H9 (cell line): ENCODE measurements at regions not wholly inside any gene's neighbourhood (a gene's known extent, or its start where the extent isn't known, plus 50 kb on each side); places are given as distances from the start of the nearest gene placed in this dataset.

Source experiments
- DNase-seq: peaks from one replicate; pipeline ENCODE4 v3.0.0-alpha.2; 2017
- H2AFZ ChIP-seq: one replicate; pipeline ENCODE4 v1.6.1; 2013; ENCODE audit warnings: mild to moderate bottlenecking, low read length, control low read depth, moderate library complexity
- H2AK5ac ChIP-seq: 2 replicates; pipeline ENCODE4 v1.6.1; 2013; ENCODE audit warnings: low read length, control low read depth, mixed read lengths; ENCODE audit not compliant: insufficient read length
- H2BK120ac ChIP-seq: one replicate; pipeline ENCODE4 v1.6.1; 2013; ENCODE audit warnings: low read depth, mild to moderate bottlenecking, low read length, control low read depth, inconsistent platforms; ENCODE audit not compliant: poor library complexity, severe bottlenecking
- H2BK12ac ChIP-seq: 2 replicates; pipeline ENCODE4 v1.6.1; 2013; ENCODE audit warnings: low read length, control low read depth, mixed read lengths, low read depth; ENCODE audit not compliant: insufficient read length
- H2BK15ac ChIP-seq: 2 replicates; pipeline ENCODE4 v1.6.1; 2013; ENCODE audit warnings: low read depth, low read length, control low read depth
- H2BK20ac ChIP-seq: one replicate; pipeline ENCODE4 v1.6.1; 2013; ENCODE audit warnings: low read depth, mild to moderate bottlenecking, low read length, control low read depth, inconsistent platforms; ENCODE audit not compliant: poor library complexity, severe bottlenecking
- H2BK5ac ChIP-seq: 2 replicates; pipeline ENCODE4 v1.6.1; 2013; ENCODE audit warnings: low read length, control low read depth, mixed read lengths; ENCODE audit not compliant: insufficient read length
- H3K14ac ChIP-seq: 2 replicates; pipeline ENCODE4 v1.6.1; 2013; ENCODE audit warnings: low read length, control low read depth; ENCODE audit not compliant: insufficient read depth
- H3K18ac ChIP-seq: 2 replicates; pipeline ENCODE4 v1.6.1; 2013; ENCODE audit warnings: low read depth, mild to moderate bottlenecking, mixed read lengths, low read length, control low read depth; ENCODE audit not compliant: insufficient read length
- H3K23ac ChIP-seq: 2 replicates; pipeline ENCODE4 v1.6.1; 2013; ENCODE audit warnings: low read length, control low read depth, mixed read lengths, low read depth; ENCODE audit not compliant: insufficient read length
- H3K23me2 ChIP-seq: 2 replicates; pipeline ENCODE4 v1.6.1; 2013; ENCODE audit warnings: low read depth, mild to moderate bottlenecking, mixed read lengths, low read length, control low read depth; ENCODE audit not compliant: insufficient read length, poor library complexity, severe bottlenecking
- H3K27ac ChIP-seq: 2 replicates; pipeline ENCODE4 v1.5.1; 2013; ENCODE audit warnings: low read length, control low read depth, mixed read lengths, low read depth; ENCODE audit not compliant: insufficient read length
- H3K27me3 ChIP-seq: 2 replicates; pipeline ENCODE4 v1.6.1; 2013; ENCODE audit warnings: low read length, control low read depth, inconsistent platforms; ENCODE audit not compliant: insufficient read depth
- H3K4ac ChIP-seq: 2 replicates; pipeline ENCODE4 v1.6.1; 2013; ENCODE audit warnings: low read depth, mild to moderate bottlenecking, control low read depth, inconsistent platforms, low read length, moderate library complexity
- H3K4me1 ChIP-seq: 2 replicates; pipeline ENCODE4 v1.6.1; 2013; ENCODE audit warnings: low read length, control low read depth, inconsistent platforms; ENCODE audit not compliant: insufficient read depth
- H3K4me2 ChIP-seq: 2 replicates; pipeline ENCODE4 v1.6.1; 2013; ENCODE audit warnings: low read length, control low read depth, mixed read lengths; ENCODE audit not compliant: insufficient read length, insufficient read depth
- H3K56ac ChIP-seq: 2 replicates; pipeline ENCODE4 v1.6.1; 2013; ENCODE audit warnings: low read depth, mild to moderate bottlenecking, mixed read lengths, low read length, control low read depth; ENCODE audit not compliant: insufficient read length
- H3K79me1 ChIP-seq: 2 replicates; pipeline ENCODE4 v1.6.1; 2013; ENCODE audit warnings: low read depth, mild to moderate bottlenecking, moderate library complexity, low read length, control low read depth, inconsistent platforms; ENCODE audit not compliant: insufficient read depth, poor library complexity, severe bottlenecking
- H3K79me2 ChIP-seq: 2 replicates; pipeline ENCODE4 v1.6.1; 2013; ENCODE audit warnings: low read length, control low read depth, inconsistent platforms; ENCODE audit not compliant: insufficient read depth
- H3K9ac ChIP-seq: 2 replicates; pipeline ENCODE4 v1.6.1; 2013; ENCODE audit warnings: low read length, control low read depth, mixed read lengths; ENCODE audit not compliant: insufficient read length; ENCODE audit errors: extremely low read depth
- H3K9me3 ChIP-seq: one replicate; pipeline ENCODE4 v1.6.1; 2013; ENCODE audit warnings: low read depth, low read length, inconsistent platforms; ENCODE audit not compliant: control insufficient read depth
- H3T11ph ChIP-seq: one replicate; pipeline ENCODE4 v1.6.1; 2013; ENCODE audit warnings: mild to moderate bottlenecking, low read length, control low read depth, inconsistent platforms
- H4K20me1 ChIP-seq: one replicate; pipeline ENCODE4 v1.6.1; 2013; ENCODE audit not compliant: control insufficient read depth, insufficient read length, insufficient read depth
- H4K5ac ChIP-seq: 2 replicates; pipeline ENCODE4 v1.6.1; 2013; ENCODE audit warnings: low read depth, mild to moderate bottlenecking, mixed read lengths, low read length, control low read depth; ENCODE audit not compliant: insufficient read length
- H4K8ac ChIP-seq: replicated peaks from 2 replicates; pipeline ENCODE4 v1.6.1; 2013; ENCODE audit warnings: low read length, control low read depth, mixed read lengths, low read depth; ENCODE audit not compliant: insufficient read length
- H4K91ac ChIP-seq: 2 replicates; pipeline ENCODE4 v1.6.1; 2013; ENCODE audit warnings: low read depth, mild to moderate bottlenecking, moderate library complexity, mixed read lengths, low read length, control low read depth; ENCODE audit not compliant: insufficient read length
- H3K27ac Mint-ChIP-seq, 3 experiments: 2 replicates in 2 of 3; 3 replicates in 1 of 3; pipeline ENCODE4 v1.8.0; 2020 to 2021; ENCODE audit warnings: mixed read lengths in 3 of 3, mild to moderate bottlenecking in 1 of 3, moderate library complexity in 1 of 3
- H3K27me3 Mint-ChIP-seq: 2 replicates; pipeline ENCODE4 v1.8.0; 2021; ENCODE audit warnings: low read depth, mild to moderate bottlenecking, moderate library complexity, mixed read lengths
- H3K36me3 Mint-ChIP-seq, 3 experiments: 2 replicates in 2 of 3; 3 replicates in 1 of 3; pipeline ENCODE4 v1.8.0; 2020 to 2021; ENCODE audit warnings: low read depth in 3 of 3, mixed read lengths in 3 of 3; ENCODE audit not compliant: insufficient read depth in 1 of 3
- H3K4me1 Mint-ChIP-seq, 2 experiments: 2 replicates each; pipeline ENCODE4 v1.8.0; 2020; ENCODE audit warnings: mixed read lengths in 2 of 2
- H3K4me3 Mint-ChIP-seq, 2 experiments: 2 replicates in 1 of 2; 3 replicates in 1 of 2; pipeline ENCODE4 v1.8.0; 2020 to 2021; ENCODE audit warnings: mild to moderate bottlenecking in 2 of 2, mixed read lengths in 2 of 2, moderate library complexity in 1 of 2
- H3K9me3 Mint-ChIP-seq, 2 experiments: 2 replicates in 1 of 2; 3 replicates in 1 of 2; pipeline ENCODE4 v1.8.0; 2020; ENCODE audit warnings: mild to moderate bottlenecking in 2 of 2, mixed read lengths in 2 of 2, moderate library complexity in 1 of 2
- WGBS: extraction: QIAGEN DNeasy Blood & Tissue Kit; methylation state at CpG from one replicate; pipeline ENCODE4 v1.1.7; 2013; ENCODE audit warnings: missing lambda C conversion rate, low lambda C conversion rate, mixed read lengths; ENCODE audit not compliant: insufficient read length; ENCODE audit errors: extremely low coverage; 5-methylcytosine and 5-hydroxymethylcytosine counted together
- TF ChIP-seq, protein P1 (sequence below): fragments of 200-600 bp; sonication (generic); conservative IDR thresholded peaks from 3 replicates; pipeline ENCODE4 v1.8.0; 2021; ENCODE audit warnings: antibody characterized with exemption, mild to moderate bottlenecking

DNA sequence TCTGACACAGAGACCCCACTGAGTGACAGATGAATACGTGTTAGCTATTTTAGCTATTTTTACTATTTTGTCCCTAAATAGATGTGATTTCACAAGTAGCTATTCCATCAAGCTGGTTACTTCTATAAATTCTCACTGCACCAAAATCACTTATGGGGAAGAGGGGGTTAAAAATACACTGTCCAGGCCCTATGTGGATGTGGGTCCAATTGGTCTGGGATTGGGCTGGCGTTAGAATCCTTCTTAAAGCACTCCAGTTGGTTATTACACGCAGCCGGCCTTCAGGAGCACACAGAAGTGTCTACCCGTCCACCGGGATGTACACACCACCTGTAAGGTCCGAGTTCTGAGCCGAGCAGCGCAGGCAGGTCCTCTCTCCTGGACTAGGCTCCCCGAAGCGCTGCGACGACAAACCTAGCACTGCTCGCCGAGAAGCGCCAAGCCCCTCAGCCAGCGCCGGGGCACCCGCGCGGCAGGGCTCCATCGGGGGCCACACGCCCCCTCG, 222.3 kb upstream of the MKLN1 start:
- no peak overlapping the region for H2BK15ac ChIP-seq
- H3K14ac ChIP-seq: peak overlapping the region; percentile 85; the same call in 1 of the 2 replicates
- no peak overlapping the region for H2BK12ac ChIP-seq
- no peak overlapping the region for H3K4ac ChIP-seq
- H3K4me3 Mint-ChIP-seq: peak overlapping the region; percentile 83 to 90
- peaks cover 3% of the 10 kb centered on the region; the same call in 1 of the 2 replicates for H3K4me1 ChIP-seq
- peaks cover 34% of the 10 kb centered on the region for H3K27me3 Mint-ChIP-seq
- no peak overlapping the region for H3K56ac ChIP-seq
- no peak for DNase-seq
- H3K9me3 Mint-ChIP-seq: no peaks in the 10 kb centered on the region
- H2AFZ ChIP-seq: no peak overlapping the region
- peaks cover 0 to 6% (median 0%) of the 10 kb centered on the region in 3 experiments; a peak in 2 of 7 replicates for H3K36me3 Mint-ChIP-seq
- peak overlapping the region; percentile 95 for H3K4me2 ChIP-seq
- peaks cover 2% of the 10 kb centered on the region; the same call in 1 of the 2 replicates for H3K79me2 ChIP-seq
- no peak overlapping the region for H2BK120ac ChIP-seq
- no peak overlapping the region for H4K91ac ChIP-seq
- H4K5ac ChIP-seq: no peak overlapping the region
- no peaks in the 10 kb centered on the region for H3K9me3 ChIP-seq
- no peaks in the 10 kb centered on the region; the same call in 1 of the 2 replicates for H3K27me3 ChIP-seq
- WGBS: no CpG with 5 or more reads among the region's 24 CpGs
- H3T11ph ChIP-seq: no peak overlapping the region
- H4K20me1 ChIP-seq: no peaks in the 10 kb centered on the region
- H4K8ac ChIP-seq: no peak overlapping the region
- no peak overlapping the region for H3K27ac Mint-ChIP-seq
- no peak overlapping the region for H2AK5ac ChIP-seq
- no peak overlapping the region for H3K9ac ChIP-seq
- peaks cover 27 to 34% of the 10 kb centered on the region in 2 experiments for H3K4me1 Mint-ChIP-seq
- H3K79me1 ChIP-seq: no peaks in the 10 kb centered on the region
- H3K23ac ChIP-seq: no peak overlapping the region
- TF ChIP-seq, protein P1, sequence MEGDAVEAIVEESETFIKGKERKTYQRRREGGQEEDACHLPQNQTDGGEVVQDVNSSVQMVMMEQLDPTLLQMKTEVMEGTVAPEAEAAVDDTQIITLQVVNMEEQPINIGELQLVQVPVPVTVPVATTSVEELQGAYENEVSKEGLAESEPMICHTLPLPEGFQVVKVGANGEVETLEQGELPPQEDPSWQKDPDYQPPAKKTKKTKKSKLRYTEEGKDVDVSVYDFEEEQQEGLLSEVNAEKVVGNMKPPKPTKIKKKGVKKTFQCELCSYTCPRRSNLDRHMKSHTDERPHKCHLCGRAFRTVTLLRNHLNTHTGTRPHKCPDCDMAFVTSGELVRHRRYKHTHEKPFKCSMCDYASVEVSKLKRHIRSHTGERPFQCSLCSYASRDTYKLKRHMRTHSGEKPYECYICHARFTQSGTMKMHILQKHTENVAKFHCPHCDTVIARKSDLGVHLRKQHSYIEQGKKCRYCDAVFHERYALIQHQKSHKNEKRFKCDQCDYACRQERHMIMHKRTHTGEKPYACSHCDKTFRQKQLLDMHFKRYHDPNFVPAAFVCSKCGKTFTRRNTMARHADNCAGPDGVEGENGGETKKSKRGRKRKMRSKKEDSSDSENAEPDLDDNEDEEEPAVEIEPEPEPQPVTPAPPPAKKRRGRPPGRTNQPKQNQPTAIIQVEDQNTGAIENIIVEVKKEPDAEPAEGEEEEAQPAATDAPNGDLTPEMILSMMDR: no peak
- H2BK20ac ChIP-seq: no peak overlapping the region
- no peak overlapping the region for H3K18ac ChIP-seq
- H3K23me2 ChIP-seq: peaks cover 36% of the 10 kb centered on the region
- no peak overlapping the region for H3K27ac ChIP-seq
- no peak overlapping the region for H2BK5ac ChIP-seq
